Gastrocnemius medialis (tissue), 4 donors: ENCODE measurements at regions not wholly inside any gene's neighbourhood (a gene's known extent, or its start where the extent isn't known, plus 50 kb on each side); places are given as distances from the start of the nearest gene placed in this dataset.

Experiments
- POLR2A ChIP-seq, 2 donors: fragments of 450-650 bp; IDR thresholded peaks; one replicate each; pipeline ENCODE4 v1.6.1; 2017; ENCODE audit warnings: antibody characterized with exemption in 2 of 2, mild to moderate bottlenecking in 2 of 2, moderate library complexity in 2 of 2
- TF ChIP-seq, protein P1 (sequence below), 5 experiments: fragments of 450-650 bp in 3 of 5; fragments of 200-600 bp in 2 of 5; sonication (generic) in 2 of 5; IDR thresholded peaks in 4 of 5; conservative IDR thresholded peaks in 1 of 5; 1 replicate in 4 of 5; 2 replicates in 1 of 5; pipeline ENCODE4 v1.5.1; 2016 to 2019; ENCODE audit warnings: antibody characterized with exemption in 5 of 5, mild to moderate bottlenecking in 3 of 5, moderate library complexity in 3 of 5

GRCh38 chr14:97143011-97143410, 345.8 kb downstream of the VRK1 start:
- TF ChIP-seq, protein P1, sequence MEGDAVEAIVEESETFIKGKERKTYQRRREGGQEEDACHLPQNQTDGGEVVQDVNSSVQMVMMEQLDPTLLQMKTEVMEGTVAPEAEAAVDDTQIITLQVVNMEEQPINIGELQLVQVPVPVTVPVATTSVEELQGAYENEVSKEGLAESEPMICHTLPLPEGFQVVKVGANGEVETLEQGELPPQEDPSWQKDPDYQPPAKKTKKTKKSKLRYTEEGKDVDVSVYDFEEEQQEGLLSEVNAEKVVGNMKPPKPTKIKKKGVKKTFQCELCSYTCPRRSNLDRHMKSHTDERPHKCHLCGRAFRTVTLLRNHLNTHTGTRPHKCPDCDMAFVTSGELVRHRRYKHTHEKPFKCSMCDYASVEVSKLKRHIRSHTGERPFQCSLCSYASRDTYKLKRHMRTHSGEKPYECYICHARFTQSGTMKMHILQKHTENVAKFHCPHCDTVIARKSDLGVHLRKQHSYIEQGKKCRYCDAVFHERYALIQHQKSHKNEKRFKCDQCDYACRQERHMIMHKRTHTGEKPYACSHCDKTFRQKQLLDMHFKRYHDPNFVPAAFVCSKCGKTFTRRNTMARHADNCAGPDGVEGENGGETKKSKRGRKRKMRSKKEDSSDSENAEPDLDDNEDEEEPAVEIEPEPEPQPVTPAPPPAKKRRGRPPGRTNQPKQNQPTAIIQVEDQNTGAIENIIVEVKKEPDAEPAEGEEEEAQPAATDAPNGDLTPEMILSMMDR (IDR thresholded peaks at IDR 0.05 in 4 of 5, conservative IDR thresholded peaks at IDR 0.05 in 1 of 5): no peak
- TF ChIP-seq POLR2A (IDR thresholded peaks at IDR 0.05): no peak
